DOHH2 (cell line): ENCODE measurements at regions not wholly inside any gene's neighbourhood (a gene's known extent, or its start where the extent isn't known, plus 50 kb on each side); places are given as distances from the start of the nearest gene placed in this dataset.

Source experiments
- CTCF ChIP-seq: fragments of 200-600 bp; sonication (generic); IDR thresholded peaks from one replicate; pipeline ENCODE4 v1.5.1; 2014; ENCODE audit warnings: antibody characterized with exemption, mild to moderate bottlenecking, low read depth, low read length; ENCODE audit not compliant: poor library complexity, severe bottlenecking
- EZH2phosphoT487 ChIP-seq: fragments of 200-600 bp; sonication (generic); IDR thresholded peaks from 2 replicates; pipeline ENCODE4 v1.6.1; 2017; ENCODE audit warnings: borderline replicate concordance, mild to moderate bottlenecking, antibody characterized with exemption, low read length, moderate library complexity, mixed read lengths

- TF ChIP-seq CTCF (no peak), EZH2phosphoT487 (no peak)
Measured at GRCh38 chrX:80929251-80929650, 119.6 kb upstream of the BRWD3 start.
